K562 (cell line): ENCODE measurements at regions not wholly inside any gene's neighbourhood (a gene's known extent, or its start where the extent isn't known, plus 50 kb on each side); places are given as distances from the start of the nearest gene placed in this dataset.

Experiments
- BCOR ChIP-seq: fragments of 450-650 bp; IDR thresholded peaks from 2 replicates; pipeline ENCODE4 v1.6.1; 2016
- CTBP1 ChIP-seq: fragments of 450-650 bp; IDR thresholded peaks from 2 replicates; pipeline ENCODE4 v1.6.1; 2016; ENCODE audit warnings: borderline replicate concordance
- ELK1 ChIP-seq: sonication (generic); formaldehyde crosslinking; IDR thresholded peaks from 2 replicates; pipeline ENCODE4 v1.8.1; 2022; ENCODE audit warnings: missing genetic modification reagents
- ETS1 ChIP-seq: conservative IDR thresholded peaks from 2 replicates; pipeline ENCODE4 v1.6.1; 2011; ENCODE audit warnings: low read depth, mild to moderate bottlenecking, low read length; ENCODE audit not compliant: control insufficient read depth
- FOS ChIP-seq: IDR thresholded peaks from 3 replicates; pipeline ENCODE4 v1.6.1; 2011; ENCODE audit not compliant: insufficient read length; ENCODE audit errors: extremely low read depth
- GMEB1 ChIP-seq: fragments of 250-450 bp; sonication (Bioruptor Pico); IDR thresholded peaks from 2 replicates; pipeline ENCODE4 v1.4.0; 2020; ENCODE audit warnings: mild to moderate bottlenecking
- HMG20B ChIP-seq: fragments of 250-450 bp; sonication (Bioruptor Pico); IDR thresholded peaks from 2 replicates; pipeline ENCODE4 v1.5.0; 2021; ENCODE audit warnings: mild to moderate bottlenecking
- MAZ ChIP-seq, 2 experiments: fragments of 450-650 bp in 1 of 2; sonication (generic) in 1 of 2; formaldehyde crosslinking; IDR thresholded peaks in 1 of 2; conservative IDR thresholded peaks in 1 of 2; 2 replicates each; pipeline versions ENCODE4 v1.4.0 to v1.5.0; 2020; ENCODE audit warnings: mild to moderate bottlenecking in 1 of 2, missing genetic modification reagents in 1 of 2
- NFXL1 ChIP-seq: fragments of 450-650 bp; formaldehyde crosslinking; IDR thresholded peaks from 2 replicates; pipeline ENCODE4 v1.4.0; 2021; ENCODE audit warnings: mild to moderate bottlenecking
- NR3C1 ChIP-seq: sonication (generic); formaldehyde crosslinking; IDR thresholded peaks from 2 replicates; pipeline ENCODE4 v1.8.1; 2022; ENCODE audit warnings: missing genetic modification reagents
- NUFIP1 ChIP-seq: fragments of 450-650 bp; IDR thresholded peaks from 2 replicates; pipeline ENCODE4 v1.6.1; 2018; ENCODE audit not compliant: partially characterized antibody
- PRDM10 ChIP-seq: fragments of 450-650 bp; IDR thresholded peaks from 2 replicates; pipeline ENCODE4 v1.6.1; 2018; ENCODE audit not compliant: partially characterized antibody
- PTTG1 ChIP-seq: fragments of 450-650 bp; IDR thresholded peaks from 2 replicates; pipeline ENCODE4 v1.6.1; 2016; ENCODE audit warnings: low read depth, mild to moderate bottlenecking, missing genetic modification characterization, missing compliant biosample characterization
- RAD51 ChIP-seq: fragments of 450-650 bp; IDR thresholded peaks from 2 replicates; pipeline ENCODE4 v1.7.1; 2016; ENCODE audit warnings: low read depth, mild to moderate bottlenecking, borderline replicate concordance
- RBM25 ChIP-seq: fragments of 200-400 bp; formaldehyde crosslinking; IDR thresholded peaks from 2 replicates; pipeline ENCODE4 v1.6.1; 2018; ENCODE audit warnings: low read length, low read depth, moderate library complexity; ENCODE audit not compliant: severe bottlenecking
- SPI1 ChIP-seq: IDR thresholded peaks from 2 replicates; pipeline ENCODE4 v1.6.1; 2011; ENCODE audit warnings: low read depth, low read length, control low read depth, borderline replicate concordance
- ZKSCAN1 ChIP-seq: fragments of 150-350 bp; IDR thresholded peaks from 2 replicates; pipeline ENCODE4 v1.6.1; 2016; ENCODE audit warnings: low read depth, low read length
- ZNF282 ChIP-seq: sonication (generic); formaldehyde crosslinking; IDR thresholded peaks from 2 replicates; pipeline ENCODE4 v1.8.1; 2023; ENCODE audit warnings: missing genetic modification reagents
- ZNF395 ChIP-seq: fragments of 200-800 bp; sonication (Bioruptor generic); IDR thresholded peaks from 2 replicates; pipeline ENCODE4 v1.6.1; 2017; ENCODE audit warnings: missing genetic modification characterization, missing compliant biosample characterization
- ZNF444 ChIP-seq: fragments of 250-450 bp; sonication (Bioruptor Pico); IDR thresholded peaks from 2 replicates; pipeline ENCODE4 v1.4.0; 2020; ENCODE audit warnings: mild to moderate bottlenecking, moderate library complexity
- ZNF586 ChIP-seq: fragments of 450-650 bp; formaldehyde crosslinking; conservative IDR thresholded peaks from 2 replicates; pipeline ENCODE4 v1.4.0; 2020; ENCODE audit warnings: mild to moderate bottlenecking, moderate library complexity

GRCh38 chr10:78134773-78135306, 101.2 kb downstream of the RPS24 start (continued):
- peak; percentile 74 for TF ChIP-seq RBM25
- no peak for TF ChIP-seq HMG20B
- no peak for TF ChIP-seq GMEB1
- TF ChIP-seq ZKSCAN1 = no peak
- no peak for TF ChIP-seq ZNF586 (CRISPR knock-in tag)
- TF ChIP-seq ZNF444 (CRISPR knock-in tag) = no peak
- TF ChIP-seq NFXL1 = no peak
- TF ChIP-seq SPI1 = no peak
- no peak for TF ChIP-seq ETS1
- peak; percentile 50 for TF ChIP-seq FOS
- peak; percentile 98 for TF ChIP-seq RAD51
- no peak for TF ChIP-seq ZNF395 (CRISPR knock-in tag)
- TF ChIP-seq ELK1 (CRISPR knock-in tag) = no peak
- no peak for TF ChIP-seq NR3C1 (CRISPR knock-in tag)
- no peak for TF ChIP-seq MAZ (CRISPR knock-in tag; conservative IDR thresholded peaks at IDR 0.05 in 1 of 2, IDR thresholded peaks at IDR 0.05 in 1 of 2)
- TF ChIP-seq ZNF282 (CRISPR knock-in tag) = no peak
- TF ChIP-seq PTTG1 (tag) = no peak
- TF ChIP-seq PRDM10 = no peak
- TF ChIP-seq BCOR = no peak
- TF ChIP-seq CTBP1 = no peak; the same call in 1 of the 2 replicates
- no peak for TF ChIP-seq NUFIP1
